ACC112 (cell line): ENCODE measurements at regions not wholly inside any gene's neighbourhood (a gene's known extent, or its start where the extent isn't known, plus 50 kb on each side); places are given as distances from the start of the nearest gene placed in this dataset.
"Not testable (repeated sequence)": the region's sequence is repeated elsewhere in the genome, so short reads cannot be mapped to it uniquely, and the experiment has no call there.

ENCODE experiments used
- H2AFZ ChIP-seq: fragments of 200-600 bp; sonication (generic); one replicate; pipeline ENCODE4 v1.6.0; 2017; ENCODE audit warnings: antibody characterized with exemption, low read length; ENCODE audit not compliant: unreplicated experiment
- H3K27ac ChIP-seq: fragments of 200-600 bp; sonication (generic); 2 replicates; pipeline ENCODE4 v1.5.1; 2014; ENCODE audit warnings: low read depth, mild to moderate bottlenecking, antibody characterized with exemption, low read length, moderate library complexity
- H3K27me3 ChIP-seq: fragments of 200-600 bp; sonication (generic); 2 replicates; pipeline ENCODE4 v1.6.1; 2014; ENCODE audit warnings: mild to moderate bottlenecking, antibody characterized with exemption, low read length, moderate library complexity, mixed read lengths; ENCODE audit not compliant: insufficient read depth
- H3K36me3 ChIP-seq: fragments of 200-600 bp; sonication (generic); 2 replicates; pipeline ENCODE4 v1.6.1; 2016; ENCODE audit warnings: mild to moderate bottlenecking, antibody characterized with exemption, low read length, moderate library complexity, mixed read lengths; ENCODE audit not compliant: insufficient read depth
- H3K4me1 ChIP-seq: fragments of 200-600 bp; sonication (generic); one replicate; pipeline ENCODE4 v1.6.1; 2016; ENCODE audit warnings: low read length, mixed read lengths; ENCODE audit not compliant: insufficient read depth, unreplicated experiment, control insufficient read depth
- H3K4me3 ChIP-seq: fragments of 200-600 bp; sonication (generic); 2 replicates; pipeline ENCODE4 v1.5.1; 2014; ENCODE audit warnings: mild to moderate bottlenecking, low read depth, low read length
- H3K79me2 ChIP-seq: fragments of 200-600 bp; sonication (generic); one replicate; pipeline ENCODE4 v1.6.0; 2016; ENCODE audit warnings: low read length; ENCODE audit not compliant: control insufficient read depth, unreplicated experiment, insufficient read depth

GRCh38 chr6:14555804-14556203 is 438.2 kb downstream of the CD83 start:
- Histone ChIP-seq H2AFZ (no peak overlapping the region), H3K27ac (no peak overlapping the region), H3K79me2 (no peaks in the 10 kb centered on the region), H3K4me1 (no peaks in the 10 kb centered on the region), H3K27me3 (no peaks in the 10 kb centered on the region), H3K4me3 (no peak overlapping the region), H3K36me3 (no peaks in the 10 kb centered on the region)

- Histone ChIP-seq H3K79me2 (no peaks in the 10 kb centered on the region), H3K27me3 (no peaks in the 10 kb centered on the region), H2AFZ (no peak overlapping the region), H3K27ac (no peak overlapping the region), H3K36me3 (no peaks in the 10 kb centered on the region), H3K4me1 (no peaks in the 10 kb centered on the region), H3K4me3 (no peak overlapping the region)
Measured at GRCh38 chr6:14559746-14560536, 442.4 kb downstream of the CD83 start.

GRCh38 chr6:14561563-14561962 is 444.0 kb downstream of the CD83 start:
- not testable (repeated sequence) for H3K4me1 ChIP-seq, H3K27me3 ChIP-seq, H3K36me3 ChIP-seq, H2AFZ ChIP-seq, H3K79me2 ChIP-seq, H3K4me3 ChIP-seq, H3K27ac ChIP-seq

GRCh38 chr6:14567842-14568241 is 450.3 kb downstream of the CD83 start:
- no peaks in the 10 kb centered on the region for H3K4me1 ChIP-seq
- H3K27me3 ChIP-seq: 0 out of 2 replicates have a peak, but pooled peaks cover 5% of the 10 kb centered on the region

GRCh38 chr6:14569394-14569793 is 451.8 kb downstream of the CD83 start:
- no peak overlapping the region for H3K27ac ChIP-seq

More at GRCh38 chr6:14567842-14568241, 450.3 kb downstream of the CD83 start:
- Histone ChIP-seq H2AFZ (no peak overlapping the region), H3K27ac (no peak overlapping the region), H3K36me3 (no peaks in the 10 kb centered on the region), H3K4me3 (no peak overlapping the region), H3K79me2 (no peaks in the 10 kb centered on the region)

GRCh38 chr6:14569874-14570273 is 452.3 kb downstream of the CD83 start:
- not testable (repeated sequence) for H3K4me1 ChIP-seq, H3K36me3 ChIP-seq, H3K79me2 ChIP-seq

More at GRCh38 chr6:14569394-14569793, 451.8 kb downstream of the CD83 start:
- Histone ChIP-seq H3K4me3 (no peak overlapping the region), H2AFZ (no peak overlapping the region), H3K27me3 (0 out of 2 replicates have a peak, but pooled peaks cover 5% of the 10 kb centered on the region), H3K4me1 (no peaks in the 10 kb centered on the region), H3K79me2 (no peaks in the 10 kb centered on the region), H3K36me3 (no peaks in the 10 kb centered on the region)

GRCh38 chr6:14571001-14571400 is 453.4 kb downstream of the CD83 start:
- Histone ChIP-seq H3K27me3 (0 out of 2 replicates have a peak, but pooled peaks cover 5% of the 10 kb centered on the region), H3K79me2 (no peaks in the 10 kb centered on the region), H3K4me1 (no peaks in the 10 kb centered on the region), H3K27ac (no peak overlapping the region), H2AFZ (no peak overlapping the region), H3K36me3 (no peaks in the 10 kb centered on the region), H3K4me3 (no peak overlapping the region)

More at GRCh38 chr6:14569874-14570273, 452.3 kb downstream of the CD83 start:
- H3K27ac ChIP-seq, H3K27me3 ChIP-seq, H2AFZ ChIP-seq, H3K4me3 ChIP-seq: not testable (repeated sequence)

GRCh38 chr6:14571746-14572145 is 454.2 kb downstream of the CD83 start:
- Histone ChIP-seq H3K36me3 (no peaks in the 10 kb centered on the region), H3K4me1 (no peaks in the 10 kb centered on the region), H2AFZ (no peak overlapping the region), H3K27ac (no peak overlapping the region), H3K4me3 (no peak overlapping the region), H3K79me2 (no peaks in the 10 kb centered on the region), H3K27me3 (0 out of 2 replicates have a peak, but pooled peaks cover 5% of the 10 kb centered on the region)

- Histone ChIP-seq H3K36me3 (no peaks in the 10 kb centered on the region), H3K4me3 (no peak overlapping the region), H3K4me1 (no peaks in the 10 kb centered on the region), H3K79me2 (no peaks in the 10 kb centered on the region), H3K27me3 (0 out of 2 replicates have a peak, but pooled peaks cover 4% of the 10 kb centered on the region), H3K27ac (no peak overlapping the region), H2AFZ (no peak overlapping the region)
Measured at GRCh38 chr6:14573267-14573666, 455.7 kb downstream of the CD83 start.

GRCh38 chr6:14573703-14574290 is 456.2 kb downstream of the CD83 start:
- no peaks in the 10 kb centered on the region for H3K27me3 ChIP-seq
- no peak overlapping the region for H3K4me3 ChIP-seq
- no peaks in the 10 kb centered on the region for H3K79me2 ChIP-seq
- H3K4me1 ChIP-seq: no peaks in the 10 kb centered on the region
- no peak overlapping the region for H2AFZ ChIP-seq
- H3K36me3 ChIP-seq: no peaks in the 10 kb centered on the region
- H3K27ac ChIP-seq: no peak overlapping the region

- H3K4me3 ChIP-seq: no peak overlapping the region
- H3K79me2 ChIP-seq: no peaks in the 10 kb centered on the region
- no peak overlapping the region for H3K27ac ChIP-seq
- no peaks in the 10 kb centered on the region for H3K36me3 ChIP-seq
- H3K4me1 ChIP-seq: no peaks in the 10 kb centered on the region
- H3K27me3 ChIP-seq: no peaks in the 10 kb centered on the region
- H2AFZ ChIP-seq: no peak overlapping the region
Measured at GRCh38 chr6:14575961-14576360, 458.4 kb downstream of the CD83 start.
